Skeletal muscle tissue (tissue), 3 donors: ENCODE measurements at regions not wholly inside any gene's neighbourhood (a gene's known extent, or its start where the extent isn't known, plus 50 kb on each side); places are given as distances from the start of the nearest gene placed in this dataset.

Experiments
- H3K27ac ChIP-seq: one replicate; pipeline ENCODE4 v1.7.0; 2013; ENCODE audit warnings: mild to moderate bottlenecking, low read depth, low read length, inconsistent platforms
- H3K27me3 ChIP-seq, 3 donors: one replicate each; pipeline ENCODE4 v1.7.0; 2013; ENCODE audit warnings: low read length in 3 of 3; ENCODE audit not compliant: control insufficient read depth in 3 of 3, insufficient read depth in 3 of 3
- H3K36me3 ChIP-seq, 3 donors: one replicate each; pipeline ENCODE4 v1.7.0; 2013; ENCODE audit warnings: low read length in 3 of 3; ENCODE audit not compliant: control insufficient read depth in 3 of 3, insufficient read depth in 3 of 3
- H3K4me1 ChIP-seq, 3 donors: one replicate each; pipeline ENCODE4 v1.7.0; 2013; ENCODE audit warnings: low read length in 3 of 3, mild to moderate bottlenecking in 3 of 3; ENCODE audit not compliant: control insufficient read depth in 3 of 3, insufficient read depth in 3 of 3
- H3K4me3 ChIP-seq, 3 donors: one replicate each; pipeline ENCODE4 v1.7.0; 2013; ENCODE audit warnings: low read length in 3 of 3
- H3K9ac ChIP-seq, 3 donors: one replicate each; pipeline ENCODE4 v1.7.0; 2013; ENCODE audit warnings: low read length in 3 of 3, mild to moderate bottlenecking in 3 of 3, moderate library complexity in 2 of 3, low read depth in 1 of 3
- H3K9me3 ChIP-seq, 3 donors: one replicate each; pipeline ENCODE4 v1.7.0; 2013; ENCODE audit warnings: low read length in 3 of 3; ENCODE audit not compliant: control insufficient read depth in 3 of 3
- donor health status: Osteomylitis.

DNA sequence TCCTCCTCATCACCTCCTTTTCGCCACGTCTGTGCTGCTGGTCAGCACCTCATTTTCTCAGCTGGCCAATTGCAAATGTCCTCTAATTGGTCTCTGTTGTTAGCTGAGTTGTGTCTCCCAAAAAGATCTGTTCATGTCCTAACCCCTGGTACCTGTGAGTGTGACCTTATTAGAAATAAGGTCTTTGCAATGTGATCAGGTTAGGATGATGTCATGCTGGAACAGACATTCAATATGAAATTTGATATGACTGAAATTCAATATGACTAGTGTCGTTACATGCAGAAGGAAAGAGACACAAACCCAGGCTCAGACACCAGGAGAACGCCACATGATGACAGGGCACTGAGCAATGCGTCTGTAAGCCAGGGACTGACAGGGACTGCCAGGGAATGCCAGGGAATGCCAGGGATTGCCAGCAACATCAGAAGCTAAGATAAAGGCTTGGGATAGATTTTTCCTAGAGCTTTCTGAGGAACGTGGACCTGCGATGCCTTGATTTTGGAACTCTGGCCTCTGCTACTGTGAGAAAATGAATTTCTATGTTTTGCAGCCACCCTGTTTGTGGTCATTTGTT, 77.5 kb upstream of the CXCL12 start:
- H3K4me3 ChIP-seq = no peak overlapping the region
- no peak overlapping the region for H3K9ac ChIP-seq
- H3K27ac ChIP-seq = no peak overlapping the region
- no peaks in the 10 kb centered on the region for H3K9me3 ChIP-seq
- H3K4me1 ChIP-seq = peaks cover 6 to 17% (median 12%) of the 10 kb centered on the region in 3 donors
- peaks cover 0 to 5% (median 0%) of the 10 kb centered on the region in 3 donors for H3K27me3 ChIP-seq
- no peaks in the 10 kb centered on the region for H3K36me3 ChIP-seq

DNA sequence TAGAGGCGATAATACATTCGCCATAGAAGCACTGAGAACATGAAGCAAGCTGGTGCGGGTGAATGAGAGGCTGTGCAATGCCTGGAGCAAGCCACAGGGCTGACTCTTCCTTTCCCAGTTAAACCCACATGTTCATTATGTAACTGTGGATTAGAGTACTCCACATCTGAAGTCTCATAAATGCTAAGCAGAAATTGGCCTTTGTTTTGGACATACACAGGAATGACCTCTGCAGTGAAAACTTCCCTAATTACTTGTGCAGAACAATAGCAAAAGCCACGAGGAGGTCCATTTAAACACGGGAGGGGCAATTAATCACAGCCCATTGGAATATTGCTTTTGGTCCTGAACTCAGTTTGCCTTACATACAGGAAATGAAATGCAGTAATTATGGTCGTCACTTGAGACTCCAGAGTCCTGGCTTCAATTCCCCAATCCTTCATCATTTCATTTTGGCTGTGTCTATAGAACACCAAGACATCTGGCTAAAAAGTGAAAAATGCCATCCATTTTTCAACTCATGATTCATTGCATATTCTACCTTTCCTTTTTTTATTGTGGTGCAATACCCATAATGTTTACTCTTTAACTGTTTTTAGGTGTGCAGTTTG, 78.7 kb upstream of the CXCL12 start:
- Histone ChIP-seq H3K27ac (no peak overlapping the region), H3K9me3 (no peaks in the 10 kb centered on the region), H3K4me3 (no peak overlapping the region), H3K9ac (no peak overlapping the region), H3K36me3 (no peaks in the 10 kb centered on the region), H3K27me3 (peaks cover 0 to 9% (median 0%) of the 10 kb centered on the region in 3 donors), H3K4me1 (peaks cover 5 to 17% (median 12%) of the 10 kb centered on the region in 3 donors)

- no peaks in the 10 kb centered on the region for H3K36me3 ChIP-seq
- no peak overlapping the region for H3K9ac ChIP-seq
- H3K4me3 ChIP-seq = no peak overlapping the region
- H3K4me1 ChIP-seq = peaks cover 0 to 15% (median 12%) of the 10 kb centered on the region in 3 donors
- no peak overlapping the region for H3K27ac ChIP-seq
- no peaks in the 10 kb centered on the region for H3K9me3 ChIP-seq
- peaks cover 0 to 7% (median 1%) of the 10 kb centered on the region in 3 donors for H3K27me3 ChIP-seq
Observed at GRCh38 chr10:44464503-44464902, 79.6 kb upstream of the CXCL12 start.

GRCh38 chr10:44465401-44466115, 80.7 kb upstream of the CXCL12 start:
- H3K36me3 ChIP-seq = no peaks in the 10 kb centered on the region
- H3K27me3 ChIP-seq = peaks cover 0 to 7% (median 2%) of the 10 kb centered on the region in 3 donors
- H3K4me1 ChIP-seq = peaks cover 1 to 11% (median 7%) of the 10 kb centered on the region in 3 donors
- no peaks in the 10 kb centered on the region for H3K9me3 ChIP-seq
- H3K4me3 ChIP-seq = no peak overlapping the region
- no peak overlapping the region for H3K9ac ChIP-seq
- H3K27ac ChIP-seq = no peak overlapping the region

DNA sequence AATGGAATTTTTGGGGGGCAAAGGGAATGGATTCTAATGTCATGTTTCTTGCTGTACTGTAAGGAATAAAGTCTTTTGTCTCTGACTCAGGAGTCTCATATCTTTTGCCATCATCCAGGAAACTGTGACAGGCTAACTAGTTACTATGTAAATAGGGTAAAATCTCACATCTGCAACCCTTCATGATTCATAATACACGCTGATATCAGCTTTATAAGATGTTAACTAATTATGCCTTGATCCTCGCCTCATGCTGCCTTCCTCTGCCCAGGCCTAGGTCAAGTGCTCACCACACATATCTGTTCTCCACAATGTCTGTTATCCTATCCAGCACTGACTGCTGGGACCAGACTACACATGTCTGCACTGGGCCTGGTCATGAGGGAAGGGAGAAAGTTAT, 81.3 kb upstream of the CXCL12 start:
- no peaks in the 10 kb centered on the region for H3K9me3 ChIP-seq
- no peak overlapping the region for H3K4me3 ChIP-seq
- H3K4me1 ChIP-seq = peaks cover 5 to 11% (median 7%) of the 10 kb centered on the region in 3 donors
- no peaks in the 10 kb centered on the region for H3K36me3 ChIP-seq
- H3K27me3 ChIP-seq = peaks cover 0 to 7% (median 2%) of the 10 kb centered on the region in 3 donors
- H3K27ac ChIP-seq = no peak overlapping the region
- no peak overlapping the region for H3K9ac ChIP-seq

DNA sequence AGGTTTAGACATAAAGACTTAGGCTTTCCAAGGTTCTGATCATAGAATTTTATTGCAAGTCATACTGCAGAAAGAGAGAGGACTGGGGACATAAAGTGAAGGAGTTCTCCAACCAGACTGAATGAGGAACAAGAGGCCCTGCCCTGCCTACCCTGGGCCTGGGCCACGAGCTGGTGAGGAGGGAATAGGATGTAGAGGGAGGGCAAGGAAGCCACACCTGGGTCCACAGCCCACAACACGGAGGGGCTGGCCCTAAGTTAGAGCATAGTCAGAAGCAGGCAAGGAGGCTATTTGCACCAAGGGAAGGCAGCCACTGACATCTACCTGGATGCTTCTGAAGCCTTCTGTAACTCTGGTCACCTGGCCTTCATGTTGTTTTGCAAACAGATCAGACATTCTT, 82.2 kb upstream of the CXCL12 start:
- Histone ChIP-seq H3K4me1 (peaks cover 5 to 10% (median 7%) of the 10 kb centered on the region in 3 donors), H3K9ac (no peak overlapping the region), H3K27me3 (peaks cover 0 to 7% (median 2%) of the 10 kb centered on the region in 3 donors), H3K9me3 (no peaks in the 10 kb centered on the region), H3K4me3 (no peak overlapping the region), H3K36me3 (no peaks in the 10 kb centered on the region), H3K27ac (no peak overlapping the region)

DNA sequence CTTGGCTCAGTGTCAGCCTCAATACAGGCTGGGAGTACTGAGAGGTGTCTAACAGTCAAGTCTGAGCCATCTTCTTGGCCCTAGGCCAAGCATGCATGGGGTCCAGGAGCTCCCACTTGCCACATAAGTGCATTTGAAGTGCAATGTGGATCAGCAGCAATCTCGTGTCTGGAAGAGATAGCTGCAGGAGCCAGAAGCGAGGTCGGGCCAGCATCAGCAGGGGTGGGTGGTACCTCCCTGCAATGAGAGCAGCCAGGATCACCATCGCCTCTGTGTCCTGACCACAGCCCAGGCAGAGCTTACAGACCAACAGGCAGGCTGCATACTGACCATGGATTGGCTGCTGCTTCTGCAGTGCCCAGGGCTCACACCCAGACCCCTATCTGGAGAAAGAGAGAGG, 83.0 kb upstream of the CXCL12 start:
- Histone ChIP-seq H3K36me3 (no peaks in the 10 kb centered on the region), H3K27ac (no peak overlapping the region), H3K4me1 (peaks cover 5 to 8% (median 6%) of the 10 kb centered on the region in 3 donors), H3K9ac (no peak overlapping the region), H3K9me3 (no peaks in the 10 kb centered on the region), H3K4me3 (no peak overlapping the region), H3K27me3 (peaks cover 0 to 7% (median 2%) of the 10 kb centered on the region in 3 donors)

GRCh38 chr10:44468525-44468924, 83.6 kb upstream of the CXCL12 start:
- no peak overlapping the region for H3K4me3 ChIP-seq
- no peak overlapping the region for H3K27ac ChIP-seq
- H3K36me3 ChIP-seq = no peaks in the 10 kb centered on the region
- H3K4me1 ChIP-seq = peaks cover 3 to 5% (median 5%) of the 10 kb centered on the region in 3 donors
- H3K9me3 ChIP-seq = no peaks in the 10 kb centered on the region
- peaks cover 0 to 7% (median 2%) of the 10 kb centered on the region in 3 donors for H3K27me3 ChIP-seq
- no peak overlapping the region for H3K9ac ChIP-seq

- Histone ChIP-seq H3K9me3 (no peaks in the 10 kb centered on the region), H3K9ac (no peak overlapping the region), H3K36me3 (no peaks in the 10 kb centered on the region), H3K27me3 (peaks cover 0 to 7% (median 2%) of the 10 kb centered on the region in 3 donors), H3K4me3 (no peak overlapping the region), H3K27ac (no peak overlapping the region), H3K4me1 (peaks cover 0 to 5% (median 3%) of the 10 kb centered on the region in 3 donors)
Observed at GRCh38 chr10:44468965-44469364, 84.1 kb upstream of the CXCL12 start.

- Histone ChIP-seq H3K4me1 (peaks cover 0 to 5% (median 3%) of the 10 kb centered on the region in 3 donors), H3K36me3 (no peaks in the 10 kb centered on the region), H3K9me3 (no peaks in the 10 kb centered on the region), H3K9ac (no peak overlapping the region), H3K27me3 (peaks cover 0 to 7% (median 2%) of the 10 kb centered on the region in 3 donors), H3K4me3 (no peak overlapping the region), H3K27ac (no peak overlapping the region)
Observed at GRCh38 chr10:44470784-44471183, 85.9 kb upstream of the CXCL12 start.
